Gastroesophageal sphincter (tissue), 4 donors: ENCODE measurements at regions not wholly inside any gene's neighbourhood (a gene's known extent, or its start where the extent isn't known, plus 50 kb on each side); places are given as distances from the start of the nearest gene placed in this dataset.

ENCODE experiments used
- ATAC-seq: fragments of 150-250 bp; one replicate; pipeline ENCODE4 v1.9.1; 2016; ENCODE audit warnings: mild to moderate bottlenecking, moderate library complexity
- H3K27ac ChIP-seq, 4 donors: fragments of 200-600 bp; sonication (generic) in 3 of 4; 1 replicate in 3 of 4; 2 replicates in 1 of 4; pipeline ENCODE4 v1.5.1; 2016 to 2019
- H3K27me3 ChIP-seq: fragments of 200-600 bp; sonication (generic); one replicate; pipeline ENCODE4 v1.5.1; 2019
- H3K36me3 ChIP-seq, 2 donors: fragments of 200-600 bp; sonication (generic); one replicate each; pipeline ENCODE4 v1.5.1; 2019; ENCODE audit warnings: control low read depth in 1 of 2
- H3K4me1 ChIP-seq, 3 donors: fragments of 200-600 bp; sonication (generic); 1 replicate in 2 of 3; 2 replicates in 1 of 3; pipeline ENCODE4 v1.5.1; 2016 to 2019; ENCODE audit warnings: control low read depth in 2 of 3
- H3K4me3 ChIP-seq, 2 donors: fragments of 200-600 bp; sonication (generic); one replicate each; pipeline ENCODE4 v1.5.1; 2019; ENCODE audit warnings: mild to moderate bottlenecking in 1 of 2, moderate library complexity in 1 of 2
- H3K9me3 ChIP-seq, 3 donors: fragments of 200-600 bp; sonication (generic); one replicate each; pipeline ENCODE4 v1.5.1; 2017 to 2019; ENCODE audit warnings: control low read depth in 2 of 3
- EP300 ChIP-seq: sonication (generic); formaldehyde crosslinking; IDR thresholded peaks from one replicate; pipeline ENCODE4 v1.6.1; 2017; ENCODE audit warnings: antibody characterized with exemption, mild to moderate bottlenecking
- POLR2A ChIP-seq, 2 donors: fragments of 450-650 bp; IDR thresholded peaks; one replicate each; pipeline ENCODE4 v1.6.1; 2017; ENCODE audit warnings: antibody characterized with exemption in 2 of 2, mild to moderate bottlenecking in 2 of 2, moderate library complexity in 1 of 2
- POLR2AphosphoS5 ChIP-seq: sonication (generic); formaldehyde crosslinking; IDR thresholded peaks from one replicate; pipeline ENCODE4 v1.6.1; 2017; ENCODE audit warnings: antibody characterized with exemption
- whole genome bisulfite sequencing, 2 donors: methylation state at CpG; one replicate each; pipeline ENCODE4 v1.1.5; 2018; ENCODE audit warnings: low coverage in 1 of 2; 5-methylcytosine and 5-hydroxymethylcytosine counted together
- TF ChIP-seq, protein P1 (sequence below), 4 experiments: fragments of 200-600 bp in 2 of 4; fragments of 450-650 bp in 2 of 4; sonication (generic) in 1 of 4; IDR thresholded peaks; one replicate each; pipeline ENCODE4 v1.5.1; 2017 to 2019; ENCODE audit warnings: antibody characterized with exemption in 4 of 4, mild to moderate bottlenecking in 2 of 4, moderate library complexity in 2 of 4

DNA sequence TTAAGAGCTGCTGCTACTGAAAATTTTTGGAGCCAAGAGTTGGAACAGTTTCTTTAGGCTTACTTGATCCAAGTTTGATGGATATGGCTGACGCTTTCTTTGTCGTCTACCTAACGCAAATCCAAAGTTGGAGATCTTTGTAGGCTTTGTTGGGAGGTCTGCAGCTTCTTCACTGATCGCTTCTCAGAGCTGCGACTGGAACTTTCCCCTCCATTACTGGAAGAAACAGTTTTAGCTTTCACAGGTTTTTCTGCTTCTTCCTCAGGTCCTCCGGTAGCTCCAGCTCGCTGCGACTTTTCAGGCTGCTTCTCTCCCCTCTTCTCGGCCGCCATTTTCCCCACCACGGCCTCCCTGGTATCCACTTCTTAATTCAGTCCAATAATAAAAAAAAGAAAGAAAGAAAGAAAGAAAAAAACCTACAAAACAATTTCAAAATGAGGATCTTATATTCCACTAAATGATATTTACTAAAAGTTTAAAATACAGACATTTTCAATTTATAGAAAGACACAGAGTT lies 178.1 kb upstream of the HMGA2 start:
- WGBS, 2 donors, result 79 to 97% methylated on average over 6 to 9 of the region's 11 CpGs
- Histone ChIP-seq H3K36me3 (no peaks in the 10 kb centered on the region), H3K4me3 (no peak overlapping the region), H3K4me1 (no peaks in the 10 kb centered on the region), H3K27ac (no peak overlapping the region), H3K27me3 (no peaks in the 10 kb centered on the region), H3K9me3 (no peaks in the 10 kb centered on the region)
- no peak for ATAC-seq
- no peak for TF ChIP-seq POLR2A (IDR thresholded peaks at IDR 0.05)
- TF ChIP-seq EP300, result no peak
- TF ChIP-seq, protein P1, sequence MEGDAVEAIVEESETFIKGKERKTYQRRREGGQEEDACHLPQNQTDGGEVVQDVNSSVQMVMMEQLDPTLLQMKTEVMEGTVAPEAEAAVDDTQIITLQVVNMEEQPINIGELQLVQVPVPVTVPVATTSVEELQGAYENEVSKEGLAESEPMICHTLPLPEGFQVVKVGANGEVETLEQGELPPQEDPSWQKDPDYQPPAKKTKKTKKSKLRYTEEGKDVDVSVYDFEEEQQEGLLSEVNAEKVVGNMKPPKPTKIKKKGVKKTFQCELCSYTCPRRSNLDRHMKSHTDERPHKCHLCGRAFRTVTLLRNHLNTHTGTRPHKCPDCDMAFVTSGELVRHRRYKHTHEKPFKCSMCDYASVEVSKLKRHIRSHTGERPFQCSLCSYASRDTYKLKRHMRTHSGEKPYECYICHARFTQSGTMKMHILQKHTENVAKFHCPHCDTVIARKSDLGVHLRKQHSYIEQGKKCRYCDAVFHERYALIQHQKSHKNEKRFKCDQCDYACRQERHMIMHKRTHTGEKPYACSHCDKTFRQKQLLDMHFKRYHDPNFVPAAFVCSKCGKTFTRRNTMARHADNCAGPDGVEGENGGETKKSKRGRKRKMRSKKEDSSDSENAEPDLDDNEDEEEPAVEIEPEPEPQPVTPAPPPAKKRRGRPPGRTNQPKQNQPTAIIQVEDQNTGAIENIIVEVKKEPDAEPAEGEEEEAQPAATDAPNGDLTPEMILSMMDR (IDR thresholded peaks at IDR 0.05), result no peak
- TF ChIP-seq POLR2AphosphoS5, result no peak

DNA sequence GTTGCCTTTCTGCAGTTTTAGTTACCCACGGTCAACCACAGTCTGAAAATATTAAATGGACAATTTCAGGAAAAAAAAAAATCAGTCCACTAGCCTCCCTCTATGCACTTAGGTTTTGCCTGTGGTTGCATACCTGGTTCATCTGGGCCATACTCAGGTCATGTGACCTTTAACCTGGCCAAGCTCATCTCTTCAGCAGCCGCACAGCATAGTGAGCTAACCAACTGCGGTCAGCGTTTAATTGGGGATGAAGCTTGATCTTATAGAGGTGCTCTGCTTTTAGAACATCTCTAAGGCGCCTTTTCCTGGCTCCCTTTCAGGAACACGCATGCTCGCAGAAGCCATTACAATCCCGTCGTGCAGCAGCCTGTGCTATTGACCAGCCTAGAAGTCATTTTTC lies 177.2 kb upstream of the HMGA2 start:
- no peaks in the 10 kb centered on the region for H3K36me3 ChIP-seq
- no peaks in the 10 kb centered on the region for H3K9me3 ChIP-seq
- no peak overlapping the region for H3K27ac ChIP-seq
- H3K4me1 ChIP-seq, result no peaks in the 10 kb centered on the region
- 95 to 100% methylated on average over 1 to 9 of the region's 9 CpGs for WGBS, 2 donors
- ATAC-seq, result no peak
- TF ChIP-seq POLR2AphosphoS5 (no peak), EP300 (no peak), POLR2A (IDR thresholded peaks at IDR 0.05) (no peak)
- TF ChIP-seq, protein P1 (IDR thresholded peaks at IDR 0.05), result no peak
- no peaks in the 10 kb centered on the region for H3K27me3 ChIP-seq
- no peak overlapping the region for H3K4me3 ChIP-seq

DNA sequence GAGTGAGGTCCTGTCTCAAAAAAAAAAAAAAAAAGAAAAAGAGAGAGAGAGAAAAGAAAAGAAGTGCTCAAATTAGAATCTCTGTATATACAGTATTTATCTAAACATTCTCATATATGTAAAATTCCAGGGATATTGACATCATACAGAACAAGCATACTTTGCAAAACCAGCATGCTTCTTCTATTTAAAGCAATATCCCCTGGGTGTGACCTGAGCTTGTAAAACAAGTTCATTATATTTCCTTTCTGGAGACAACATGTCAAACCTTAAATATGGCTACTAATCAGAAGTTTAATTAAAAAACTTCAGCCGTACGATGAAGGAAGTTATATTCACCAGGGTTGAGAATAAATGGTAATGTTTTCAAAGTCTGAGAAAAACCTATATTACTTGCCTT lies 175.8 kb upstream of the HMGA2 start:
- no peaks in the 10 kb centered on the region for H3K36me3 ChIP-seq
- WGBS, 2 donors, result 66% methylated on average over 2 of the region's 2 CpGs
- no peak overlapping the region for H3K4me3 ChIP-seq
- ATAC-seq, result no peak
- no peak for TF ChIP-seq EP300
- TF ChIP-seq, protein P1 (IDR thresholded peaks at IDR 0.05), result no peak
- TF ChIP-seq POLR2AphosphoS5, result no peak
- TF ChIP-seq POLR2A (IDR thresholded peaks at IDR 0.05), result no peak
- no peaks in the 10 kb centered on the region for H3K27me3 ChIP-seq
- no peak overlapping the region for H3K27ac ChIP-seq
- H3K4me1 ChIP-seq, result no peaks in the 10 kb centered on the region
- H3K9me3 ChIP-seq, result no peaks in the 10 kb centered on the region

DNA sequence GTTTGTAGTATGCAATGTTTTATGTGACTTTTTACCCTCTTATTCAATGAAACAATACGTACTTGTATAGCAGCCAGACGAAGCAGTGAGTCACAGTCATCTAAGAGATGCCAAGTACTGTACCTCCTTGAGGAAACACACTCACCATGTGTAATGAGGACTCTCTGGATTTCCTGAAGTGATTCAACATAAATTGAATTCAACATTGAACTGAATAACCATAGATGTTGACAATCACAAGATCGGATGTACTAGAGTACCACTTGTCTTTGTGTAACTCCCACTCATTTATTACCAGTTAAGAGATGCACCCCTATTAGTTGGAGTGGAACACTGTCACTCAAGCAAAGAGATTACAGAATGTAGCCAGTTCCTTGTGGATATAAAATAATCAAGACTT lies 175.2 kb upstream of the HMGA2 start:
- H3K36me3 ChIP-seq, result no peaks in the 10 kb centered on the region
- no peak overlapping the region for H3K4me3 ChIP-seq
- no peak overlapping the region for H3K27ac ChIP-seq
- no peaks in the 10 kb centered on the region for H3K9me3 ChIP-seq
- WGBS, 2 donors, result 32 to 47% methylated on average over 3 of the region's 3 CpGs
- no peaks in the 10 kb centered on the region for H3K27me3 ChIP-seq
- TF ChIP-seq POLR2AphosphoS5 (peak; percentile 25), POLR2A (IDR thresholded peaks at IDR 0.05) (no peak)
- peak; percentile 58 for ATAC-seq
- no peaks in the 10 kb centered on the region for H3K4me1 ChIP-seq

DNA sequence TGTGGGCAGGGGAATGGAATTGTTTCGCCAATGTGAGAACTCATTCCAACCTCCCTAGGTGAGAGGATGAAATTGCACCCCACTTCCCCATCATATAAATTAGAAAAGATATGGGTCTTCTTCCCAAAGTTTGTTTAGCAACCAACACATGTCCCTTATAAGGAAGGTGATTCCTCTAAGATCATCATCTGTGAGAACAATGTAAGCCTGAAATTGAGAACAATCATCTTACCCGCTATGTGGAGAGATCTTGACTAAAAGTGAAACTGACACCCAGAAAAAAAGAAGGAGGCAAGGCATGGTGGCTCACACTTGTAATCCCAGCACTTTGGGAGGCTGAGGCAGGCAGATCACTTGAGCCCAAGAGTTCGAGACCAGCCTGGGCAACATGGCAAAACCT lies 173.2 kb upstream of the HMGA2 start:
- no peak overlapping the region for H3K4me3 ChIP-seq
- H3K27ac ChIP-seq, result no peak overlapping the region
- no peak for ATAC-seq
- H3K9me3 ChIP-seq, result no peaks in the 10 kb centered on the region
- WGBS, 2 donors, result 80 to 100% methylated on average over 1 to 3 of the region's 3 CpGs
- TF ChIP-seq POLR2AphosphoS5 (no peak), POLR2A (IDR thresholded peaks at IDR 0.05) (no peak), EP300 (no peak)
- TF ChIP-seq, protein P1 (IDR thresholded peaks at IDR 0.05), result no peak
- H3K36me3 ChIP-seq, result no peaks in the 10 kb centered on the region
- no peaks in the 10 kb centered on the region for H3K4me1 ChIP-seq
- no peaks in the 10 kb centered on the region for H3K27me3 ChIP-seq
